Hematopoietic multipotent progenitor cell treated with erythropoietin and hydrocortisone succinate and interleukin-3 and kit ligand, for 6 days (in vitro differentiated cells): ENCODE measurements at regions not wholly inside any gene's neighbourhood (a gene's known extent, or its start where the extent isn't known, plus 50 kb on each side); places are given as distances from the start of the nearest gene placed in this dataset.

Experiments
- DNase-seq: peaks from one replicate; pipeline ENCODE4 v3.0.0-alpha.2; 2015

GRCh38 chr11:37704791-37705190 is 1106.8 kb upstream of the RAG2 start:
- no peak for DNase-seq

GRCh38 chr11:37699644-37700043 is 1101.6 kb upstream of the RAG2 start:
- DNase-seq: no peak

GRCh38 chr11:37695283-37695682 is 1097.2 kb upstream of the RAG2 start:
- no peak for DNase-seq

- no peak for DNase-seq
These were observed 1091.9 kb upstream of the RAG2 start for GRCh38 chr11:37689951-37690350.

- DNase-seq: no peak
These were observed 1090.4 kb upstream of the RAG2 start for GRCh38 chr11:37688456-37688855.

GRCh38 chr11:37687130-37687529 is 1089.1 kb upstream of the RAG2 start:
- DNase-seq: no peak

- DNase-seq: no peak
These were observed 1073.3 kb upstream of the RAG2 start for GRCh38 chr11:37671321-37671720.

GRCh38 chr11:37666960-37667359 is 1068.9 kb upstream of the RAG2 start:
- no peak for DNase-seq

- peak; percentile 13 for DNase-seq
These were observed 1059.6 kb upstream of the RAG2 start for GRCh38 chr11:37657645-37658044.

- DNase-seq: no peak
These were observed 1049.7 kb upstream of the RAG2 start for GRCh38 chr11:37647767-37648166.

GRCh38 chr11:37643968-37644367 is 1045.9 kb upstream of the RAG2 start:
- DNase-seq: no peak

- DNase-seq: no peak
These were observed 1044.3 kb upstream of the RAG2 start for GRCh38 chr11:37642296-37642695.

GRCh38 chr11:37632748-37633147 is 1034.7 kb upstream of the RAG2 start:
- no peak for DNase-seq

- peak; percentile 51 for DNase-seq
These were observed 1032.8 kb upstream of the RAG2 start for GRCh38 chr11:37630866-37631265.

GRCh38 chr11:37623778-37624177 is 1025.7 kb upstream of the RAG2 start:
- no peak for DNase-seq

GRCh38 chr11:37621662-37622061 is 1023.6 kb upstream of the RAG2 start:
- no peak for DNase-seq

GRCh38 chr11:37616291-37616690 is 1018.3 kb upstream of the RAG2 start:
- DNase-seq: no peak

- DNase-seq: no peak
These were observed 1015.0 kb upstream of the RAG2 start for GRCh38 chr11:37613031-37613430.

GRCh38 chr11:37612146-37612545 is 1014.1 kb upstream of the RAG2 start:
- DNase-seq: no peak

GRCh38 chr11:37605229-37605628 is 1007.2 kb upstream of the RAG2 start:
- DNase-seq: no peak

- DNase-seq: no peak
These were observed 1000.3 kb upstream of the RAG2 start for GRCh38 chr11:37598381-37598780.

GRCh38 chr11:37597776-37598175 is 999.7 kb upstream of the RAG2 start:
- no peak for DNase-seq

- no peak for DNase-seq
These were observed 997.8 kb upstream of the RAG2 start for GRCh38 chr11:37595845-37596244.

GRCh38 chr11:37574361-37574760 is 976.3 kb upstream of the RAG2 start:
- no peak for DNase-seq

GRCh38 chr11:37572491-37573171 is 974.6 kb upstream of the RAG2 start:
- DNase-seq: no peak
